HG02678 (cell line): ENCODE measurements at regions not wholly inside any gene's neighbourhood (a gene's known extent, or its start where the extent isn't known, plus 50 kb on each side); places are given as distances from the start of the nearest gene placed in this dataset.

Source experiments
- ATAC-seq: cut with Tn5 transposase; IDR thresholded peaks from one replicate; pipeline ENCODE4 v1.9.1; 2021; ENCODE audit warnings: mild to moderate bottlenecking, moderate library complexity; ENCODE audit not compliant: unreplicated experiment

DNA sequence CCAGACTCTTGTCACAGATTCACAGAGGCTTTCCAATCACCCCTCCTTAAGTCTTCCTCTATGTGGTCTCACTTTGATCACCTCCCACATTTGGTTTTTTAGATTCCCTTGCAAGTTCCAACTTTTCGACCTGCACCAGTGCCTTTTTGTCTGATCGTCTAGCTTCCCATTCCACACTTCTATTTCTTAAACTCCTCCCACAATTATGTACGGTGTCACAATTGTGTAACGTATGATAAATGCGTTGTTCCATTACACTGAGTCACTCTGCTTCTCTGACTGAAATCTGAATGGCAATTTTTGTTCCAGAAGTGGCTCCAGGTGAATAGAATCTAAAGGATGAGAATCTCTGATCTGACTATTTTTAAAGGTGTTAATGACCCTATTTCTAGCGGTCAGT, 320.1 kb downstream of the LMX1A start:
- ATAC-seq, result no peak

DNA sequence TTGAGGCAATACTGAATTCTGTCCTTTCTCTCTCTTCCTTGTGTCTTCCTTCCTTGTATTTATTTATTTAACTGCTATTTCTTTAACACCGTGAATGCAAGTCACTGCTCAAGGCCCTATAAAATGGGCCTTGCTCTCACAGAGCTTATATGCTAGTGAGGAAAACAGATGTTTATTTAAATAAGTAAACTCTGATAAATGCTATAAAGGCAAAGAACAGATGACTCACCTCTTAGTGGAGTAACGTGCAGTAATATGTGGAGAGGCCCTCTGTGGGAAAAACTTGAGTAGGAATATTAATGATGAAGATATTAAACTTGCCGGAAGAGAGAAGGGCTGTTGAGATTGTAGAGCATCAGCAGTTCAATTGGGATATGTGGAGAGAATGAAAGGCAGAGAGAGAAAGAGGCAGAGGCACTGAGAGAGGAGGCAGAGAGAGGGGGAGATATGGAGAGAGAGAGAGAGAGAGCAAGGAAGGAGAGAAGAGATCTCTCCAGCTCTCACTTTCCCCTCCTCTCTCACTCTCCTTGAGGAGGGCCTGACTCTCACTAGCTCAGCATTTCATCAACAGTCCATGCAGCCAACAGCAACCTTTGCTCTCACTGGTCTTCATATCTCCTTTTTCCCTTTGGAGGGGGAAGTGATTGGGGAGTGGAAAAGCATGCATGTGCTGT, 322.2 kb downstream of the LMX1A start:
- ATAC-seq, result no peak

DNA sequence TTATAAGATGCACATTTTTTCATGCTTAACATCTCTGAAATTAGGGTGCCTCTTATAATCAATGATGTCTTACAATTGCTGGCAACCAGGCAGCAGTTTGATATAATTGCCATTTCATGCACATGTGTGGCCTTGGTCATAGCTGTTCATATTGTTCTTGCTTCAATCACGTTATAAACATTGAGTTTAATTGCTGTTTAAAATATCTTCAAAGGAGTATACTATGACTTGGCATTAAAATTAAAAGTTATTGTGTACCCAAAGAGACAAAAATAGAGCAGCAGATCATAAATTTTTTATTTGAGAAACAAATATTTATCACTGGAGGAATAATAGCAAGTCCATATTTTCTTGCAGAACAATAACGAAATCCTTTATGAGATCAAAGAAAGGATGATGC, 325.5 kb downstream of the LMX1A start:
- ATAC-seq, result no peak

DNA sequence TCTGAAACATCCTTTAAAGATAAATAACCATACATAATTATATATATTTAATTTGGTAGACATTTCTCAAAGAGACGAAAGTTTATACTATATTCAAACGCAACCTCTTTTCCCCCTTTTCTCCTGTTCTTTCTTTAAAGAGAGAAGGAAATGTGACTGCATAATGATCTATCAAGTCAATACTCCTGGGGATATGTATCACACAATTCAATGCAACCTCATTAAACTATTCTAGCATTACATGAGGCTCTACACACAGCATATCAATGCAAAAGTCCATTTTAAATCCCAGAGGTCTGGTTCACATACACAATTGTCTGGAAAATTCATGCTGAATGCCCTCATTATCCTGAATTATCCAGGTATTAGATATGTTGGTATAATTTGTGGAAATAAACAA, 330.7 kb downstream of the LMX1A start:
- ATAC-seq, result no peak

DNA sequence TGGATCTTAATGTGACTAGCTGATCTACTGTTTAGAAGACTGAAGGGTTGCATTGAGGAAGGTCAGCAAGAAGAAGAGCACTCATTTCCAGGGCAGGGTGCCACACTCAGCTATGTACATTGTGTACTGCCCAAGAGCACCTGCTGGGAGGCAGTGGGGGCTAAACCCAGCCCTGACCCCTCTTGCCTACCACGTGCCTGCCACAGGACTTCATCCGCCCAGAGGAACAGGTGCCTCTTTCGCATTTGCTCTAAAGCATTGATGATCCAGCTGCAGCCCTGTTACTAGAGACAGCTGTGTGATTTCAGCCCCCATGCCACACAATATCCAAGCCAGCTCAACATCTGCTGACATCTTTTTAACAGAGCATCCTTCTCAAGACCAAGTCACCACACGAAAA, 341.8 kb downstream of the LMX1A start:
- no peak for ATAC-seq

DNA sequence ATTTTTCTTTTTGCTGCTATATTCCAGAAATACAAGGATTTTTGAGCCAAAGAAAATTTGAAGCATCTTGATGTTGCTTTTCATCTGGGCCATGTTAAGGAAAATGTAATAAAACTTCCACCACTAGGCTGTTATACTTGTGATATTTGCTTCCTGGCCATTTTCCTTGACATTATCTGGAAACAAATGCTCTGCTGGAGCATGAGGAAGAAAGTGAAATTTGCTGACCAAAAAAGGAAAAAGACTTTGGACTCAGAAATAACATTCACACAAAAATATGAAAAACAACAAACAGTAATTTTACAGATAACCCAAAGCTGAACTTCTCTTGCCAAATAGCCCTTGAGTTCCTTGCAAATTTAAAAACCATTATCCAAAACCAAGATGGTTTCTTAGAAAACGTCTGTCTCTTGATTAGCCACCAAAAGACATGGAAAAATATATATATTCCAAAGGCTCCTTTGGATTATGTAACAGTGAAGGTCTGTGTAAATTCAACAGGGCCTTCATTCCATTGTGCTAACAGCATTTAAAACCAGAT, 344.5 kb downstream of the LMX1A start:
- no peak for ATAC-seq

DNA sequence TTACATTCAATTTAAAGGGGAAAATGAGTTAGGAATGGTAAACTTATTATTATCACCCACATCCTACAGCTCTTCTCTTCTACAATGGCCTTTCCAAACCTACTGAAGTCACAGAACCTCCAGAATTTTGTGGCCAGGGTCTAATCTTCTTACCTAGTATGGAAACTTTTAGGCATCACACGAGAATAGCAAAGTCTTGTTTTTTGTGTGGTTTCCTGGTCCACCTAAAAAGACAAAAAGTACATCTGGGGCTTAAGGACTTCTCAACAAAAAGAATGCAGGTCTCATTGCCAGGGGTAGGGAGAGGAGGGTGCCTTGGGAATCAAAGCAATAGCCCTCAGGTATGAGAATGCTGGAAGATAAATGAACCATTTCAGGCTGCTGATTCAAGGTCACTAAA, 345.3 kb downstream of the LMX1A start:
- no peak for ATAC-seq

DNA sequence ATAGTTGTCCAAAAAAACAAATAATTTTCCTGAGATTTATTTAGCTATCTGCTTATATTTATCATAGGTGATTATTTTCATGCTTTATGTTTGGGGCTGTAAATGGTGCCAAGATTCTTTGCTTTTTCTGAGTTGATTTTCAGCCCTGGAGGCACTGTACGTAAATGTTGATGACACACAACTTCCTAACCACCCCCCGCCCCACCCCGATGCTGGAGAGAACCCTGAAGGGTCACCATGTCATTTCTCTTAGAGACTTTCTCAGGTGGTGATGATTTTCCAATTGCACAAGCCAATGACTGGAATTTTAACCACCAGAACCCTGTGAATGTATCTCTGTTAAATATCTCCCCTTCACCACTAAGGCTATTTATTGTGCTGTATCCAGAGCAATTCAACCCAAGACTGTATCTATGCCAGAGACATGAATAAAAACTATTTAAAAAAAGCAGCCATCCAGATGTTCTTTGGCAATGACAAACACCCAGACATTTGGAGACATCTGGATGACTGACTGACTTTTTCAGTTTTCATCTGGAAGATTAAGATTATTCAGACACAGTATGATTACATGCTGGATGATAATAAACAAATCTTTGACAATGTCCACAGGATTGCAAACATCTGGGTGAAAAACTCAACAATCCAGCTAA, 346.0 kb downstream of the LMX1A start:
- no peak for ATAC-seq

DNA sequence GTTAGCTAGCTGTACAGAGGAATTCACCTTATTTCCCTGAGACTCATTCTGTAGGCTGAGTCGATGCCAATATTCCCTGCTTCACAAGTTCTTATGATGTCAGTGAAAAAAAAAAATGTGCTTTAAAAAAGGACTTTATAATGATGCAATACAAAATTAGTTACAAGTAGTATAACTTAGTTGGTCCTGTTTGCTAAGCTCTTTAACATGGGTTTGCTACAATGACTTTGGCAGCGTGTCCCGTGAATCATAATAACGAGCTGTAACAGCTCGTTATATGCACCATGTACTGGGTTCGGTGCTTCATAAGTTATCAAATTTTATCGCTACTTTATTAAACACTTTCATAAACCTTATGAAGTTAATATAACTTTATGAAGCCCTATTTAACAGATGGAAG, 349.7 kb downstream of the LMX1A start:
- no peak for ATAC-seq

DNA sequence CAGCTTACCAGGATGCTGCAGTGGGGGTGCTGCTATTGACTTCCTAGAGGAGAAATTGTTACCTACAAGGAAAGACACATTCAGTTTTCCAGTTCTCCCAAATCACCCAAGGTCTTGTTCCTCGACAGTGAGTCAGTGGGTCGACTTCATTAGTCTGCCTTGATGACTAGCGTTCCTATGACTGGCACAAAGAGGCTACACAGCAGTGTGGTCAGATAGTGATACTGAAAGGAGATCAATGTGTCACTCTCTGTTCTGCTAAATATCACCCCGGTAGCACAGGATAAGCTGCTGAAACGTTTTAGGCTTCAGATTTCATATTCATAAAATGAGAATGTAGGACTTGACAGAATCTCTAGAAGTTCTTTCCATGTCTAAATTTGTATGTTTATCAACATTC, 357.4 kb downstream of the LMX1A start:
- no peak for ATAC-seq

DNA sequence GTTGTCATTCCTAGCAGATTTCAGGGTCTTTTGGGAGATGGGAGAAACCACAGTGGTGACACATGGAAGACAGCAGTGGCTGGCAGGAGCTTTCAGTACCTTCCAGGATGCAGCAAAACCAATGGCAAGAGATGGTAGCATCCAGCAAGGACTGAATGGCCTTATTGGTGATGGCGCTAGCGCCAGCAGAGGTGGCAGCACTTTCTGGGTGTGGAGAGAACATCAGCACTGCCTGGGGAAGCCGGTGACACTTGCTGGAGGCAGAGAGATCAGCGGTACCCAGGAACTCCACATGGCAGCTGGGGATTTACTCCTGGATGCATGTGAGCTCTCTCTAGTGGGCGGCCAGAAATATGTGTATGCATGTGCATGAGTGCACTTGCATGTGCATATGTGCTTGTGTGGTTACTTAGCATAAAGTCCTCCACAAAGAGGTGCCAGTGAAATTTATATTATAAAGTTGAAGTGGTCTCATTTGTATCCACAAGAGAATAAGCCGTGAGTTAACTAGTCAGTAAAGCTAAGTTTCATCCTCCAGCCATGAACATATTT, 364.7 kb downstream of the LMX1A start:
- ATAC-seq, result no peak

DNA sequence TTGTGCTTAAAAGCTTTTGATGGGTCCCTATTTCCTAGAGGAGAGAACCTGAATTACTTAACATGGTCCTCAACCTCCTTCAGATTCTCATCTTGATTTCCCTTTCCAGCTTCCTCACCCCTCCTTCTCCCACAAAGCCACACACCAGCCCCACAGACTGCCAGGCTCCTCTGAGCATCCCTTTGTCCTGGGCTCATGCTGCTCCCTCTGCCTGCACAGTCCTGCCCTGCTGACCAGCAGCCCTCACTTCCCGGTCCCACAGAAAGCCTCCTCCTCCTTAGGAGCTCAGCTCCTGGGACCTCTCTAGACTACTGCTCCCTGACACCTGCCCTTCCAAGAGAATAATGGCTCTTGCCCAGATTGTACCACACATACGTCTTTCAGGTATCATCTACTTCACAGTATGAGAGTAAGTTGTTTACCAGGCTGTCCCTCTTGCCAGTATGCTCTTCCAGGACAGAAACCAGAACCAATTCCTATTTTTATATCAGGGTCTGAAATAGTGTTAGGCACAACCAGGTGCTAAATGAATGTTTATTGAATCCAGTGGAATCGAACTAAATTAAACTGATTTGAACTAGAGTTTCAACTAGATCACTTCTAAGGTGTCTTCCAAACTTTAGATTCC, 373.4 kb downstream of the LMX1A start:
- no peak for ATAC-seq

DNA sequence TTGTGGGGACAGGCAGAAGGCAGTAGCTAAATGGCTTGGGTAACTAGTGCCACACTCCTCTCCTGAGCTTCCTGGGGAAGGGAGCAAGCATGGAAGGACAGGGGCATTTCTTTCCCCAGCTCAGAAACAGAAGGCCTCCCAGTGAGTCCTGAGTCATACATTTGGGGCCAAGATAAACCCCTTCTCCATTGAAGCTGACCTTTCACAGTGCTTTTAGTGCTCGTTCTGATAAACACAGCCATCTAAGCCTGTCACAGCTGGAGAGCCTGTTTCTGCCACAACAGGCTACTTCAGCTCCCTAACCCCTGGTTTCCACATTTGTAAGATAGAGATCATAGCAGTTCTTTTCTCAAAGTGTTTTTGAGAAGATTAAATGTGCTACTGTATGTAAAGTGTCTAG, 374.0 kb downstream of the LMX1A start:
- ATAC-seq, result no peak

DNA sequence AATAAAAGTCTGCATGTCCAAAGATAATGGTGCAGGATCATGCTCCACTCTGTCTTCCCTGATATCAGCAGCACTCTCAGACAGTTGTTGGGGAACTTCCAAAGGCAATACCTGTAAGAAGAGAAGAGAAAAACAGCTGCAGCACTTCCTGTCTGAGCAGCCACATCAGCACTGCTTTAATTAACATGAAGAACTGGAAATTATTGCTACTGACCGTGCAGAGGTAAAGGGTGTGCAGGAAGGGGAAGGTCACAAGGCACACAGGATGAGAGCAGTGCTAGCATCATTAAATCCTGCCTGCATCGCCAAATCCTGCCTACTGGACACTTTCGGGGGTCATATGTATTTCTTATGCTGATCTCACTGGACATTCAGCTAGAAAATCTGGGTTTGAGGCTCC, 379.0 kb downstream of the LMX1A start:
- no peak for ATAC-seq

DNA sequence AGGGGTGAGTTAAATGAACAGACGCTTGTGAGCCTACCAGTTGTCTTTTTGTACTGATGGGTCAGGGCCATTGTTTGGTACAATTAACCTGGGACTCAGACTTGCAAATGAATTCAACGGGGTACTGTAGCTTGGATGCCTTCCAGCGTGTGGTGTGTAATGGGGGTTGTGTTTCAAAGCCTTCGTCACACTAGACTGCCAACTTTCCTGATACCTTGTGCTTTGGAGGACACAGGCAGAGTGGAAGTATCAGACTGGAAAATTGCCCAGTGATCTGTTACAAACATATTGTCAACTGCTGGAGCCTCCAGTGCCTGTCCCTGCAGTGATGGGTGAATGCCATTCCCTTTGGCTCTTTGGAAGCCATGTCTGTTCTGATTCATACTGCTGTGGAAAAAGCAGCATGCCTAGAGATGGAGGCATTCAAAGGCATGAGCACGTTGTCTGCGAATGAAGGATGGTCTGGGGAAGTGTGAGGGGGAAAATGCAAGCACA, 384.5 kb downstream of the LMX1A start:
- ATAC-seq, result no peak

DNA sequence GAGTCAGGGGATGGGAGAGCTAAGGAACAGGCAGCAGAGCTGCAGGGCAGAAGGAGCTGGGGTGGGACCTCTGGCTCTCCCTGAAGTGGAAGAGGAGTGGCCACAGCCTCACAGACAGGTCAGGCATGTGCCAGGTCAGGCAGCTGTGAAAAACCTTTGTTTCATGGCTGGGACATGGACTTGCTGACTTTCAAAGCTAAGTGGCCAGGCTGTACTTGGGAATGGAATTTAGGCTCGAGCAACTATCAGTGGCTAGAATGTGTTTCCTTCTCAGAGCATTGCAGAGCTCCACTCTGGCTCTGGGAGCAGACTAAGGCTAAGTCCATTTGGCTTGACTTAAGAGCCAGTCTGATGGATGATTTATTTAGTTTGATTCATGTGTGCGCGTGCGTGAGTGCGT, 385.1 kb downstream of the LMX1A start:
- ATAC-seq, result no peak

DNA sequence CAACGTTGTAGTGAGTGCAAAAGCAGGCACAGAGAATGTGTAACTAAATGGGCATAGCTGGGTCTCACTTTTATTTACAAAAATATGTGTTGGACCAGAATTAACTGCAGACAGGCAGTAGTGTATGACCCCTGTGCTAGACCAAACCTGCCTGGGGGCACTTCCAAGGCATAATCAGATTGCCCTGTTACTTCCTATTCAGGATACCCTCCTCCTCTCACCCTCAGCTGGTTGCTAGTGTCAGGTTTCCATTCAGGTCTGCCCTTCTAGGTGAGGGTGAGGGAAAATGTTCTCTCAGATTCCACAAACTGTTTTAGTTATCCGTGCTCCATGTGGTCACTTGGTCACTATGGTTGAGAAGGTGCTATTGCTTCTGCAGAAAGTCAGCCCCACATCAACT, 387.3 kb downstream of the LMX1A start:
- no peak for ATAC-seq

DNA sequence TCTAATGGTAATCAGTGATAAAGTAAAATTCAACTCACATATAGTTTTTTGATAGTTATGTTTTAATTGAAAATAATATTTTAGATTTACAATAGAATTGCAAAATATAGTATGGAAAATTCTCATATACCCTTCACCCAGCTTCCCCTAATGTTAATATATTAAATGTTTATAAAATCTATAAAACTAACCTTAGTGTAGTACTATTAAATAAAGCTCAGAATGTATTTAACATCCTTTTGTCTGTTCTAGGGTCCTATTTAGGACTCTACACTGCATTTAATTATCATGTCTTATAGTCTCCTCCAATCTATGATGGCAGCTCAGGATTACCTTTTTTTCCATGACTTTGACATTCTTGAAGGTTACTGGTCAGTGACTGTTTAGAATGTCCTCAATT, 389.2 kb downstream of the LMX1A start:
- no peak for ATAC-seq

DNA sequence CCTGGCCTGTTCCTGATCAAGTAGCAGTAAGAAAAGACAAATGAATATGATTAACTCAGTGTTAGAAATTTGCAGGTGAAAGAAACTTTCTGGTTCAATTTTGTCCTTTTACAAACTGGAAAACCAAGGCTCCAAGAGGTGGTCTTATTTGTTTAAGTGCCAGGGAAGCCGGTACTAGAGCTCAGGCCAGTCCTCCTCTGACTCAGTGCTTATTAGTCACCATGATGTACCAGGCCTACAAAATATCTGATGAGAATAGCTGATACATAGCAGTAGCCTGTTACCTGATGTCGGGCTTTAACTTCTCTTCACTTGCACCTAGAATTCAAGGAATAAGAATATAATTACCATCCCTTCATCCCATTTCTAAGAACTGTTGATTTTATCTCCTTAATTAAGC, 394.8 kb downstream of the LMX1A start:
- ATAC-seq, result no peak

DNA sequence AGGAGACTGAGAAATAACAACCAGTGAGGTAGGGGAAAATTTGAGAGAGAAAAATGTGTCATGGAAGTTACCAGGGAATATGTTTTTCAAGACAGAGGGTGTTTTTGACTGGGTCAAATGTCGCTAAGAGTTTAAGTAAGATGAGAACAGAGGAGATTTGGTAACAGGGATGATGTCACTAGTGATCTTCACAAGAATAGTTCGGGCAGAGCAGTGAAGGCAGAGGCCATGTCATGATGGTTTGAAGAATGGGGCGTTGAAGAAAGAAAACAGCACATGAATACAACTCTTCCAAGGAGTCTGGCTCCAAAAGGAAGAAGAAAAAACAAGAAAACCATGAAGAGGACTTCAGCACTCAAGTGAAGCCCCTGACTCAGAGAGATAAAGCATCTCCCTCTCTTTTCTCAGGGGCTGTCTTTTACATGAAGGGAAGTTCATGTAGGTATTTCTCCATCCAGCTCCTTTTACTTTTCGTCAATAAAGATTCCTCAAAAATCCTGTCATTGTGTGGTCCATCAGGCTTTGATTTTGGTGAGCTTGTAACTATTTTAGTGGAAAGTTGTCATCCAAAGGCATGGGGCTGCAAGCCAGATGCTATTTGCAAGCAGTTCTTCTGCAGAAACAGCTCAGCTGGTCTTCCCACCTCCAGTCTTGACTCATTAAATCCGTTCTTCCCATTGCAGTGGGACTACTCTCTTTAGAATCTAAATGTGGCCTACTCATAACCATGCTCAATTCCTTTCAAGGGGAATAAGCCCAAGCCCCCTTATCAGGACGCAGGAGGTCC, 397.3 kb downstream of the LMX1A start:
- no peak for ATAC-seq

DNA sequence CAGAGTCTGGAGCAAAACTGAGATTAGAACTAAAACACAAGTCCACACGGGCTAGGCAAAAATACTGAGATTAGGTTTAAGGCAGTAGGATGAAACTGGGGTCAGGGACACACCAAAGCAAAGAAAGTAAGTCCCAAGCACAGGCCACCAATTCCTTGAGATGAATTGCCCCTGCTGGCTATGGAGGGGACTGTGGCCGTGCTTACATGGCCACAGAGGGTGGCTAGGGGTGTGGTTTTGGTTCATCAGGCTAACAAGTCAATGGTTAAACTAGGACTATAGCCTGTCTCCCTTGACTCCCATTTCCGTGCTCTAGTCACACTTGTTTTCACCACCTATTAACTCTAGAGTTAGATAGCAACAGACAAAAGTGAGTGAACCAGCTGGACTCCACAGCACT, 394.8 kb downstream of the PBX1 start:
- no peak for ATAC-seq
